PC-3 (cell line): ENCODE measurements at regions not wholly inside any gene's neighbourhood (a gene's known extent, or its start where the extent isn't known, plus 50 kb on each side); places are given as distances from the start of the nearest gene placed in this dataset.
"Not testable (repeated sequence)": the region's sequence is repeated elsewhere in the genome, so short reads cannot be mapped to it uniquely, and the experiment has no call there.

Source experiments
- ATAC-seq: fragments of 200-7000 bp; cut with Tn5 transposase; 2 replicates; pipeline ENCODE4 v1.9.1; 2020; ENCODE audit warnings: mild to moderate bottlenecking, moderate library complexity
- BruUV-seq: library from RNA; stranded (reverse); fragments of 400-500 nt; replicated peaks from 2 replicates; lab custom pipeline; 2021; lab: Mats Ljungman, UMichigan
- CTCF ChIA-PET: fragments of 300-600 bp; sonication (Branson Sonifier 250); formaldehyde crosslinking; loops from one replicate; lab custom pipeline; 2022; ENCODE audit warnings: antibody characterized with exemption; lab: Charles Lee
- POLR2A ChIA-PET: fragments of 300-600 bp; sonication (Branson Sonifier 250); formaldehyde crosslinking; loops from one replicate; lab custom pipeline; 2022; ENCODE audit warnings: antibody characterized with exemption; ENCODE audit not compliant: unreplicated experiment; lab: Charles Lee
- DNase-seq: peaks from one replicate; pipeline ENCODE4 v3.0.0-alpha.2; 2015
- H2AFZ ChIP-seq: fragments of 300-600 bp; sonication (generic); 2 replicates; pipeline ENCODE4 v1.6.0; 2016; ENCODE audit warnings: antibody characterized with exemption, low read length
- H3F3A ChIP-seq: fragments of 300-600 bp; sonication (generic); one replicate; pipeline ENCODE4 v1.6.0; 2017; ENCODE audit warnings: antibody characterized with exemption, low read length, control low read depth, mild to moderate bottlenecking; ENCODE audit not compliant: unreplicated experiment
- H3K27ac ChIP-seq: fragments of 300-600 bp; sonication (generic); 2 replicates; pipeline ENCODE4 v1.5.1; 2016; ENCODE audit warnings: mild to moderate bottlenecking, low read length
- H3K27me3 ChIP-seq: fragments of 300-600 bp; sonication (generic); 2 replicates; pipeline ENCODE4 v1.6.1; 2016; ENCODE audit warnings: low read length, mixed read lengths
- H3K36me3 ChIP-seq: fragments of 300-600 bp; sonication (generic); 2 replicates; pipeline ENCODE4 v1.6.1; 2016; ENCODE audit warnings: low read depth, mixed run types, low read length, mixed read lengths
- H3K4me1 ChIP-seq: fragments of 300-600 bp; sonication (generic); 2 replicates; pipeline ENCODE4 v1.5.1; 2016; ENCODE audit warnings: low read length; ENCODE audit not compliant: insufficient read depth
- H3K4me2 ChIP-seq: fragments of 300-600 bp; sonication (generic); 2 replicates; pipeline ENCODE4 v1.6.0; 2016; ENCODE audit warnings: low read length
- H3K4me3 ChIP-seq: fragments of 300-600 bp; sonication (generic); 2 replicates; pipeline ENCODE4 v1.5.1; 2016; ENCODE audit warnings: mild to moderate bottlenecking, low read length, mixed read lengths
- H3K79me2 ChIP-seq: fragments of 300-600 bp; sonication (generic); 2 replicates; pipeline ENCODE4 v1.6.1; 2017; ENCODE audit warnings: low read length, mixed read lengths
- H3K9ac ChIP-seq: fragments of 300-600 bp; sonication (generic); 2 replicates; pipeline ENCODE4 v1.6.0; 2016; ENCODE audit warnings: mild to moderate bottlenecking, low read length
- H3K9me2 ChIP-seq: fragments of 300-600 bp; sonication (generic); replicated peaks from 2 replicates; pipeline ENCODE4 v1.6.1; 2016; ENCODE audit warnings: mixed run types, low read length, mixed read lengths
- H3K9me3 ChIP-seq: fragments of 300-600 bp; sonication (generic); 2 replicates; pipeline ENCODE4 v1.6.1; 2016; ENCODE audit warnings: low read length, mixed read lengths
- H4K20me1 ChIP-seq: fragments of 300-600 bp; sonication (generic); 2 replicates; pipeline ENCODE4 v1.6.1; 2016; ENCODE audit warnings: low read length, mixed read lengths
- CTCF ChIP-seq: fragments of 300-600 bp; sonication (generic); conservative IDR thresholded peaks from 2 replicates; pipeline ENCODE4 v1.5.1; 2017; ENCODE audit warnings: antibody characterized with exemption, low read depth, mild to moderate bottlenecking, low read length
- EZH2 ChIP-seq: fragments of 300-600 bp; sonication (generic); IDR thresholded peaks from one replicate; pipeline ENCODE4 v1.6.1; 2017; ENCODE audit warnings: antibody characterized with exemption, mild to moderate bottlenecking, low read length; ENCODE audit not compliant: unreplicated experiment
- EZH2phosphoT487 ChIP-seq: fragments of 300-600 bp; sonication (generic); IDR thresholded peaks from 2 replicates; pipeline ENCODE4 v1.6.1; 2018; ENCODE audit warnings: mild to moderate bottlenecking, antibody characterized with exemption, low read length, borderline replicate concordance
- intact Hi-C: fragments of 100-400 bp; cut with micrococcal nuclease; formaldehyde crosslinking; loops from 2 replicates; pipeline ENCODE4 v1.9.0; 2023

- Histone ChIP-seq H3K4me1 (no peaks in the 10 kb centered on the region), H3K36me3 (no peaks in the 10 kb centered on the region), H3K79me2 (no peaks in the 10 kb centered on the region), H3K9ac (no peak overlapping the region), H3K9me2 (no peaks in the 10 kb centered on the region), H3K9me3 (no peaks in the 10 kb centered on the region), H3K4me2 (no peak overlapping the region), H4K20me1 (no peaks in the 10 kb centered on the region), H3K27ac (no peak overlapping the region), H3K4me3 (no peak overlapping the region), H3F3A (no peaks in the 10 kb centered on the region), H2AFZ (no peak overlapping the region), H3K27me3 (no peaks in the 10 kb centered on the region)
- intact Hi-C loops: no loop called here
- ChIA-PET POLR2A (no interaction called here), CTCF (no interaction called here)
- ATAC-seq: no peak
- BruUV-seq: no TSS peak
- DNase-seq: no peak
- no peak for TF ChIP-seq EZH2phosphoT487
- no peak for TF ChIP-seq EZH2
- no peak for TF ChIP-seq CTCF
Measured at GRCh38 chr9:32161720-32162119, 222.7 kb upstream of the ACO1 start.

GRCh38 chr9:32166316-32166715 lies 218.1 kb upstream of the ACO1 start:
- H3K79me2 ChIP-seq, DNase-seq, CTCF ChIA-PET, ATAC-seq, H3K27ac ChIP-seq, H3K4me1 ChIP-seq, H3K4me2 ChIP-seq, H3K36me3 ChIP-seq, intact Hi-C loops, H3K4me3 ChIP-seq, H3K9me3 ChIP-seq, H3K9ac ChIP-seq, H3K9me2 ChIP-seq, BruUV-seq, H2AFZ ChIP-seq, H3F3A ChIP-seq, H4K20me1 ChIP-seq, POLR2A ChIA-PET: not testable (repeated sequence)
- H3K27me3 ChIP-seq: peaks cover 14% of the 10 kb centered on the region

GRCh38 chr9:32171339-32171738 lies 213.1 kb upstream of the ACO1 start:
- no peak for ATAC-seq
- POLR2A ChIA-PET: no interaction called here

More at GRCh38 chr9:32171339-32171738, 213.1 kb upstream of the ACO1 start:
- H3K36me3 ChIP-seq: no peaks in the 10 kb centered on the region
- H3K9me2 ChIP-seq: no peaks in the 10 kb centered on the region
- H3K4me1 ChIP-seq: no peaks in the 10 kb centered on the region
- H3K9ac ChIP-seq: no peak overlapping the region
- H3K27me3 ChIP-seq: peaks cover 14% of the 10 kb centered on the region
- no peak for DNase-seq
- H3K9me3 ChIP-seq: no peaks in the 10 kb centered on the region
- no peaks in the 10 kb centered on the region for H4K20me1 ChIP-seq
- intact Hi-C loops: no loop called here
- no peak overlapping the region for H3K27ac ChIP-seq
- CTCF ChIA-PET: no interaction called here
- no peak overlapping the region for H2AFZ ChIP-seq
- H3K4me2 ChIP-seq: no peak overlapping the region
- H3F3A ChIP-seq: no peaks in the 10 kb centered on the region
- H3K79me2 ChIP-seq: no peaks in the 10 kb centered on the region
- no peak for TF ChIP-seq CTCF
- no peak for TF ChIP-seq EZH2
- TF ChIP-seq EZH2phosphoT487: no peak
- no peak overlapping the region for H3K4me3 ChIP-seq
- BruUV-seq: no TSS peak
